ENCODE measurements at regions not wholly inside any gene's neighbourhood (a gene's known extent, or its start where the extent isn't known, plus 50 kb on each side); places are given as distances from the start of the nearest gene placed in this dataset.

GRCh38 chr12:24281341-24281740, 331.9 kb upstream of the SOX5 start:
- TF ChIP-seq CTCF (IDR thresholded peaks at IDR 0.05; ENCODE audit: extremely low read depth, insufficient read depth, missing control alignments): no peak
- in situ Hi-C loops (cut with MboI; ENCODE audit: low pct_unique_long_range_greater_than_20kb, low sequenced_read_pairs, unreplicated experiment): no loop called here
- no peak for DNase-seq (ENCODE audit: low spot score)

GRCh38 chr12:24280056-24280842, 330.8 kb upstream of the SOX5 start:
- in situ Hi-C loops (cut with MboI; ENCODE audit: low pct_unique_long_range_greater_than_20kb, low sequenced_read_pairs, unreplicated experiment): no loop called here
- DNase-seq (ENCODE audit: low spot score): no peak
- no peak for TF ChIP-seq CTCF (IDR thresholded peaks at IDR 0.05; ENCODE audit: extremely low read depth, insufficient read depth, missing control alignments)

GRCh38 chr12:24278832-24279231, 329.4 kb upstream of the SOX5 start:
- in situ Hi-C loops (cut with MboI; ENCODE audit: low pct_unique_long_range_greater_than_20kb, low sequenced_read_pairs, unreplicated experiment): no loop called here
- DNase-seq (ENCODE audit: low spot score): no peak
- TF ChIP-seq CTCF (IDR thresholded peaks at IDR 0.05; ENCODE audit: extremely low read depth, insufficient read depth, missing control alignments): no peak

GRCh38 chr12:24270965-24271364, 321.5 kb upstream of the SOX5 start:
- TF ChIP-seq CTCF (IDR thresholded peaks at IDR 0.05; ENCODE audit: extremely low read depth, insufficient read depth, missing control alignments): no peak
- no peak for DNase-seq (ENCODE audit: low spot score)
- in situ Hi-C loops (cut with MboI; ENCODE audit: low pct_unique_long_range_greater_than_20kb, low sequenced_read_pairs, unreplicated experiment): no loop called here

GRCh38 chr12:24270464-24270863, 321.0 kb upstream of the SOX5 start:
- no peak for DNase-seq (ENCODE audit: low spot score)
- TF ChIP-seq CTCF (IDR thresholded peaks at IDR 0.05; ENCODE audit: extremely low read depth, insufficient read depth, missing control alignments): no peak
- in situ Hi-C loops (cut with MboI; ENCODE audit: low pct_unique_long_range_greater_than_20kb, low sequenced_read_pairs, unreplicated experiment): no loop called here

- TF ChIP-seq CTCF (IDR thresholded peaks at IDR 0.05; ENCODE audit: extremely low read depth, insufficient read depth, missing control alignments): no peak
- no peak for DNase-seq (ENCODE audit: low spot score)
- in situ Hi-C loops (cut with MboI; ENCODE audit: low pct_unique_long_range_greater_than_20kb, low sequenced_read_pairs, unreplicated experiment): no loop called here
Measured at GRCh38 chr12:24268663-24269186, 319.3 kb upstream of the SOX5 start.

All from GM13977 (cell line).